HEK293 (cell line): ENCODE measurements at regions not wholly inside any gene's neighbourhood (a gene's known extent, or its start where the extent isn't known, plus 50 kb on each side); places are given as distances from the start of the nearest gene placed in this dataset.

ENCODE experiments used
- CTCF ChIP-seq: fragments of 450-650 bp; formaldehyde crosslinking; IDR thresholded peaks from 2 replicates; pipeline ENCODE4 v1.5.1; 2016; ENCODE audit warnings: missing biosample characterization, missing genetic modification characterization
- HOXC10 ChIP-seq: sonication (generic); formaldehyde crosslinking; IDR thresholded peaks from 2 replicates; pipeline ENCODE4 v1.8.1; 2023; ENCODE audit warnings: mild to moderate bottlenecking, missing genetic modification reagents
- ZNF302 ChIP-seq: fragments of 450-650 bp; formaldehyde crosslinking; IDR thresholded peaks from 2 replicates; pipeline ENCODE4 v1.5.1; 2016; ENCODE audit warnings: missing biosample characterization, missing genetic modification characterization, low read depth

- TF ChIP-seq CTCF (tag by site-specific recombination): no peak
- TF ChIP-seq ZNF302 (tag by site-specific recombination): no peak
- TF ChIP-seq HOXC10: no peak
Measured at GRCh38 chr16:73993878-73994277, 302.7 kb upstream of the PSMD7 start.
